Trophoblast cell (in vitro differentiated cells and primary cell): ENCODE measurements at regions not wholly inside any gene's neighbourhood (a gene's known extent, or its start where the extent isn't known, plus 50 kb on each side); places are given as distances from the start of the nearest gene placed in this dataset.

Experiments used
- DNase-seq, 2 donors: peaks; one replicate each; pipeline ENCODE4 v3.0.0-alpha.2; 2016
- H2AFZ ChIP-seq: 2 replicates; pipeline ENCODE4 v1.6.1; 2013; ENCODE audit warnings: low read length, moderate library complexity, mild to moderate bottlenecking; ENCODE audit not compliant: insufficient read depth, poor library complexity
- H2AK5ac ChIP-seq: 2 replicates; pipeline ENCODE4 v1.6.1; 2013; ENCODE audit warnings: mild to moderate bottlenecking, low read length
- H2BK120ac ChIP-seq: 2 replicates; pipeline ENCODE4 v1.6.1; 2013; ENCODE audit warnings: low read length, mild to moderate bottlenecking, moderate library complexity; ENCODE audit not compliant: insufficient read depth, poor library complexity
- H2BK12ac ChIP-seq: 2 replicates; pipeline ENCODE4 v1.6.1; 2013; ENCODE audit warnings: mild to moderate bottlenecking, low read length, moderate library complexity
- H2BK5ac ChIP-seq: 2 replicates; pipeline ENCODE4 v1.6.1; 2013; ENCODE audit warnings: low read length, low read depth, moderate library complexity, mild to moderate bottlenecking; ENCODE audit not compliant: poor library complexity
- H3K14ac ChIP-seq: 2 replicates; pipeline ENCODE4 v1.6.1; 2013; ENCODE audit warnings: mild to moderate bottlenecking, low read length
- H3K18ac ChIP-seq: 2 replicates; pipeline ENCODE4 v1.6.1; 2013; ENCODE audit warnings: mild to moderate bottlenecking, low read length
- H3K23ac ChIP-seq: 2 replicates; pipeline ENCODE4 v1.6.1; 2013; ENCODE audit warnings: low read length
- H3K27ac ChIP-seq: 2 replicates; pipeline ENCODE4 v1.5.1; 2013; ENCODE audit warnings: low read depth, mild to moderate bottlenecking, inconsistent platforms, low read length, moderate library complexity
- H3K27me3 ChIP-seq: 2 replicates; pipeline ENCODE4 v1.6.1; 2013; ENCODE audit warnings: inconsistent platforms, mild to moderate bottlenecking, low read length, moderate library complexity; ENCODE audit not compliant: insufficient read depth
- H3K36me3 ChIP-seq, 2 experiments: 1 replicate in 1 of 2; 2 replicates in 1 of 2; pipeline ENCODE4 v1.6.1; 2013; ENCODE audit warnings: low read length in 2 of 2, mild to moderate bottlenecking in 2 of 2, moderate library complexity in 1 of 2; ENCODE audit not compliant: insufficient read depth in 2 of 2, control insufficient read depth in 1 of 2
- H3K4ac ChIP-seq: 2 replicates; pipeline ENCODE4 v1.6.1; 2013; ENCODE audit warnings: low read depth, mild to moderate bottlenecking, low read length, moderate library complexity
- H3K4me1 ChIP-seq, 2 experiments: 1 replicate in 1 of 2; 2 replicates in 1 of 2; pipeline ENCODE4 v1.6.1; 2013; ENCODE audit warnings: low read length in 2 of 2, mild to moderate bottlenecking in 2 of 2, moderate library complexity in 1 of 2; ENCODE audit not compliant: insufficient read depth in 2 of 2, control insufficient read depth in 1 of 2
- H3K4me2 ChIP-seq: 2 replicates; pipeline ENCODE4 v1.6.1; 2013; ENCODE audit warnings: inconsistent platforms, mild to moderate bottlenecking, low read length, moderate library complexity
- H3K4me3 ChIP-seq: 2 replicates; pipeline ENCODE4 v1.5.1; 2013; ENCODE audit warnings: mild to moderate bottlenecking, low read depth, low read length, inconsistent platforms
- H3K79me1 ChIP-seq: one replicate; pipeline ENCODE4 v1.6.1; 2013; ENCODE audit warnings: low read length
- H3K79me2 ChIP-seq: 2 replicates; pipeline ENCODE4 v1.6.1; 2013; ENCODE audit warnings: low read length, mild to moderate bottlenecking; ENCODE audit not compliant: control insufficient read depth, insufficient read depth, poor library complexity
- H3K9ac ChIP-seq: 2 replicates; pipeline ENCODE4 v1.6.1; 2013; ENCODE audit warnings: mild to moderate bottlenecking, low read length
- H3K9me3 ChIP-seq: 2 replicates; pipeline ENCODE4 v1.6.1; 2013; ENCODE audit warnings: low read depth, mild to moderate bottlenecking, control low read depth, inconsistent platforms, low read length; ENCODE audit not compliant: insufficient read depth
- H4K12ac ChIP-seq: 2 replicates; pipeline ENCODE4 v1.6.1; 2013; ENCODE audit warnings: low read depth, mild to moderate bottlenecking, low read length, moderate library complexity
- H4K8ac ChIP-seq: 2 replicates; pipeline ENCODE4 v1.6.1; 2013; ENCODE audit warnings: low read depth, mild to moderate bottlenecking, low read length, moderate library complexity
- H4K91ac ChIP-seq: one replicate; pipeline ENCODE4 v1.6.1; 2013; ENCODE audit warnings: low read depth, mild to moderate bottlenecking, low read length, moderate library complexity
- WGBS: extraction: QIAGEN DNeasy Blood & Tissue Kit; methylation state at CpG from one replicate; pipeline ENCODE4 v1.1.7; 2013; ENCODE audit warnings: missing lambda C conversion rate; ENCODE audit not compliant: insufficient read length, insufficient coverage; ENCODE audit errors: extremely low coverage; 5-methylcytosine and 5-hydroxymethylcytosine counted together

DNA sequence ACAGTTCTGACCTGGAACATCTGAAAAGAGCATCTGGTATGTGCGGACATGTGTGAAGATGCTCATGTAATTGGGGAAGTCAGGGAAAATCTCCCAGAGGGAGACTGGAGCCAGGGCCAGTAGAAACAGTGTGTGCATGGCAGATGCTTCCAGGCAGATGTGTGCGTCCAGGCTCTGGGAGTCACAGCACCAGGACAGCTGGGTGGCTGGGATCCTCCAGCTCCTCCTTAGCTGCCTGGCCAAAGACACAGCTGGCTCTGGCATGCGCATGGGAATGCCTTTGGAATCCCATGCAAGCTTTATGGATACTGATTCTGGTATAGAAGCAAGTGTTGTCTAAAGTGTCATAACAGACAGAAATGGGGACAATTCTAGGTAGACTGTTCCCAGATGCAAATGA, 369.7 kb downstream of the INSIG2 start:
- no CpG with 5 or more reads among the region's 3 CpGs for WGBS
- no peaks in the 10 kb centered on the region for H3K4me1 ChIP-seq
- no peak overlapping the region for H2BK12ac ChIP-seq
- H4K8ac ChIP-seq, result no peak overlapping the region
- no peaks in the 10 kb centered on the region for H3K9me3 ChIP-seq
- H3K36me3 ChIP-seq, result no peaks in the 10 kb centered on the region
- no peak overlapping the region for H2BK120ac ChIP-seq
- no peak overlapping the region for H3K18ac ChIP-seq
- no peak overlapping the region for H3K9ac ChIP-seq
- H3K27me3 ChIP-seq, result no peaks in the 10 kb centered on the region
- no peak overlapping the region for H2BK5ac ChIP-seq
- no peak overlapping the region for H2AFZ ChIP-seq
- H3K79me2 ChIP-seq, result no peaks in the 10 kb centered on the region
- H4K91ac ChIP-seq, result no peak overlapping the region
- H3K14ac ChIP-seq, result no peak overlapping the region
- no peak overlapping the region for H3K4me3 ChIP-seq
- H3K79me1 ChIP-seq, result no peaks in the 10 kb centered on the region
- no peak overlapping the region for H3K4me2 ChIP-seq
- no peak overlapping the region for H3K4ac ChIP-seq
- H3K23ac ChIP-seq, result no peak overlapping the region
- H4K12ac ChIP-seq, result no peak overlapping the region
- H2AK5ac ChIP-seq, result no peak overlapping the region
- H3K27ac ChIP-seq, result no peak overlapping the region
- no peak for DNase-seq

DNA sequence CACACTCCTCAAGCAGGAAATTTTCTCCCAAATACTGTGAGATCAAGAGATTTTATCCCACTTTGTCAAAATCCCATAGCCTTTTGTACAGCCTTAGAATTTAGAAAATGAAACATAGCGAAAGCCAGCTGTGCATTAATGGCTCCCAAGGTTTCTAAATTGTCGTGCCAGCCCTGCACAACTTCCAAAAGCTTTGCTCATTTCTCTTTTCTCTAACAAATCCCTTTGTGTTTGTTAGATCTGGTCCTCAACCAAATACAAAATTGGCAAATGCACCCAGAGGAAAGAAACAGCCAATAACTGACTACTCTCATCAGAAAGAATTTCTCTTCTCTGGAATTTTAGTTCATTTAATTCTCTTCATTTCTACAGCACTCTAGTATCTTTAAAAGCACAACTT, 361.1 kb downstream of the INSIG2 start:
- DNase-seq, result no peak
- Histone ChIP-seq H3K18ac (no peak overlapping the region), H3K14ac (no peak overlapping the region), H3K27ac (no peak overlapping the region), H3K23ac (no peak overlapping the region), H3K36me3 (no peaks in the 10 kb centered on the region), H2BK5ac (no peak overlapping the region), H3K4me2 (no peak overlapping the region), H3K4me3 (no peak overlapping the region), H3K79me2 (no peaks in the 10 kb centered on the region), H2BK12ac (no peak overlapping the region), H4K12ac (no peak overlapping the region), H3K4ac (no peak overlapping the region), H4K8ac (no peak overlapping the region), H2AFZ (no peak overlapping the region), H3K9me3 (no peaks in the 10 kb centered on the region), H2AK5ac (no peak overlapping the region), H3K9ac (no peak overlapping the region), H3K27me3 (no peaks in the 10 kb centered on the region), H4K91ac (no peak overlapping the region), H2BK120ac (no peak overlapping the region), H3K4me1 (no peaks in the 10 kb centered on the region), H3K79me1 (no peaks in the 10 kb centered on the region)
- no CpG with 5 or more reads among the region's 2 CpGs for WGBS

DNA sequence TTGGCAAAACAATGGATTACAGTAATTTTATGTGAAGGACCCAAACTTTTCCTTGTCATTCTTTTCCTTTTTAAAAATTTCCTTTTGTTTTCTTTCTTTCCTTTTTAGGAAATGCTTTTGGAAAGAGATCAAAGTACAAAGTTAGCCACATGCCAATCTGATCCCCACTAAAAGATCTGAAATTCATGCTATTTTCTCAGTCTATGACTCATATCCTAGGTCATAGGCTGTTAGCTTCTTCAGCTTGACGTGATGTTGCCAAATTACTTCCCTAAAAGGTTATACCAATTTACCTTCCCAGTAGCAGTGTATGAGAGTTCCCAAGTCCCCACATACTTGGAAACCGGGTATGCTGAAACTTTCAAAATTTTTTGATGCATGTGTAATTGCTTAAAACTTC, 355.3 kb downstream of the INSIG2 start:
- no peaks in the 10 kb centered on the region for H3K79me2 ChIP-seq
- no peak overlapping the region for H3K9ac ChIP-seq
- H2BK12ac ChIP-seq, result no peak overlapping the region
- no peak overlapping the region for H3K23ac ChIP-seq
- H4K12ac ChIP-seq, result no peak overlapping the region
- no peak for DNase-seq
- H2BK5ac ChIP-seq, result no peak overlapping the region
- no peak overlapping the region for H2AK5ac ChIP-seq
- no peaks in the 10 kb centered on the region for H3K4me1 ChIP-seq
- H3K4me2 ChIP-seq, result no peak overlapping the region
- H4K8ac ChIP-seq, result no peak overlapping the region
- H3K9me3 ChIP-seq, result no peaks in the 10 kb centered on the region
- no peak overlapping the region for H2BK120ac ChIP-seq
- no peak overlapping the region for H3K27ac ChIP-seq
- no CpG with 5 or more reads among the region's 2 CpGs for WGBS
- H3K4ac ChIP-seq, result no peak overlapping the region
- no peak overlapping the region for H3K14ac ChIP-seq
- H3K79me1 ChIP-seq, result no peaks in the 10 kb centered on the region
- H2AFZ ChIP-seq, result no peak overlapping the region
- H3K36me3 ChIP-seq, result no peaks in the 10 kb centered on the region
- H4K91ac ChIP-seq, result no peak overlapping the region
- no peak overlapping the region for H3K4me3 ChIP-seq
- H3K27me3 ChIP-seq, result no peaks in the 10 kb centered on the region
- no peak overlapping the region for H3K18ac ChIP-seq

DNA sequence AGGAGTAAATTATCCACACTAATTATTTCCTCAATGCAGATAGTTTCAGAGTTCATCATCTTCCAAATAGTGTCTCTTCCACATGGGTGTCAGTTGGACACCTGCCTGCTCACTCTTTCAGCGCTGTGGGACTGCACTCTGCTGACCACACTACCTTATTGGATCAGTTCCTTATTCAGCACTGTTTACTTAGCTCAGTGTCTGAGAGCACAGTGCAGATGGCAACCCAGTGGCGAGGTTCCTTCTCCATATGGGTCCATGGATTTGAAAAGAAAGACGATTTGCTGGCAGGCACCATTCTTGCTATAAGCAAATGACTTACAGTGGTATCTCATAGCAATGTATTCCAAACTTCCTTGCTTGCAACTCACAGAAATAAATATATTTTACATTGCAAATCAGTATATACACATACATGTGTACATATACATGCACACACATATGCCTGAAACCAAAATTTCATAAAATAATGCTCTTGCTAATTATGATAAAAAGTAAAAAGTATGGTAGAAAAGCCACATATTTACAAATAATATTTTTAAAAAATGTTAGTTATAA, 354.8 kb downstream of the INSIG2 start:
- Histone ChIP-seq H3K4ac (no peak overlapping the region), H3K4me1 (no peaks in the 10 kb centered on the region), H3K27ac (no peak overlapping the region), H2AK5ac (peak overlapping the region; percentile 29), H2BK12ac (peak overlapping the region; percentile 89), H3K9ac (no peak overlapping the region), H3K79me2 (no peaks in the 10 kb centered on the region), H2AFZ (no peak overlapping the region), H4K12ac (no peak overlapping the region), H3K79me1 (no peaks in the 10 kb centered on the region), H3K14ac (peak overlapping the region; percentile 74), H3K27me3 (no peaks in the 10 kb centered on the region), H3K4me3 (no peak overlapping the region), H4K91ac (peak overlapping the region; percentile 11), H2BK5ac (peak overlapping the region; percentile 68), H3K4me2 (no peak overlapping the region), H3K23ac (no peak overlapping the region), H3K36me3 (no peaks in the 10 kb centered on the region), H3K9me3 (no peaks in the 10 kb centered on the region), H4K8ac (no peak overlapping the region), H2BK120ac (peak overlapping the region; percentile 86), H3K18ac (no peak overlapping the region)
- no CpG with 5 or more reads among the region's 3 CpGs for whole genome bisulfite sequencing
- DNase-seq, result no peak
